ENCODE measurements at regions not wholly inside any gene's neighbourhood (a gene's known extent, or its start where the extent isn't known, plus 50 kb on each side); places are given as distances from the start of the nearest gene placed in this dataset.
"Not testable (repeated sequence)": the region's sequence is repeated elsewhere in the genome, so short reads cannot be mapped to it uniquely, and the experiment has no call there.

- no peak for DNase-seq (ENCODE audit: low spot score)
Observed at GRCh38 chr5:144659634-144660227, 489.1 kb downstream of the KCTD16 start.

- no peak for DNase-seq (ENCODE audit: low spot score)
Observed at GRCh38 chr5:144644317-144644716, 473.6 kb downstream of the KCTD16 start.

- no peak for DNase-seq (ENCODE audit: low spot score)
Observed at GRCh38 chr5:144638787-144639186, 468.1 kb downstream of the KCTD16 start.

- no peak for DNase-seq (ENCODE audit: low spot score)
Observed at GRCh38 chr5:144634138-144634537, 463.5 kb downstream of the KCTD16 start.

GRCh38 chr5:144598451-144599068, 427.9 kb downstream of the KCTD16 start:
- DNase-seq (ENCODE audit: low spot score) = no peak

- no peak for DNase-seq (ENCODE audit: low spot score)
Observed at GRCh38 chr5:144596517-144596916, 425.8 kb downstream of the KCTD16 start.

GRCh38 chr5:144594919-144595318, 424.2 kb downstream of the KCTD16 start:
- no peak for DNase-seq (ENCODE audit: low spot score)

- not testable (repeated sequence) for DNase-seq (ENCODE audit: low spot score)
Observed at GRCh38 chr5:144594234-144594633, 423.6 kb downstream of the KCTD16 start.

- no peak for DNase-seq (ENCODE audit: low spot score)
Observed at GRCh38 chr5:144585681-144586080, 415.0 kb downstream of the KCTD16 start.

GRCh38 chr5:144583541-144584449, 413.1 kb downstream of the KCTD16 start:
- no peak for DNase-seq (ENCODE audit: low spot score)

- no peak for DNase-seq (ENCODE audit: low spot score)
Observed at GRCh38 chr5:144582066-144582465, 411.4 kb downstream of the KCTD16 start.

GRCh38 chr5:144581044-144581443, 410.4 kb downstream of the KCTD16 start:
- no peak for DNase-seq (ENCODE audit: low spot score)

- no peak for DNase-seq (ENCODE audit: low spot score)
Observed at GRCh38 chr5:144577676-144578075, 407.0 kb downstream of the KCTD16 start.

GRCh38 chr5:144575736-144576135, 405.1 kb downstream of the KCTD16 start:
- no peak for DNase-seq (ENCODE audit: low spot score)

GRCh38 chr5:144567421-144567780, 396.7 kb downstream of the KCTD16 start:
- DNase-seq (ENCODE audit: low spot score) = no peak

GRCh38 chr5:144566747-144567420, 396.2 kb downstream of the KCTD16 start:
- DNase-seq (ENCODE audit: low spot score) = no peak

GRCh38 chr5:144549580-144549979, 378.9 kb downstream of the KCTD16 start:
- DNase-seq (ENCODE audit: low spot score) = no peak

GRCh38 chr5:144548936-144549335, 378.3 kb downstream of the KCTD16 start:
- DNase-seq (ENCODE audit: low spot score) = no peak

GRCh38 chr5:144547098-144547499, 376.4 kb downstream of the KCTD16 start:
- DNase-seq (ENCODE audit: low spot score) = no peak

- DNase-seq (ENCODE audit: low spot score) = no peak
Observed at GRCh38 chr5:144538845-144539244, 368.2 kb downstream of the KCTD16 start.
